HUES48 (cell line): ENCODE measurements at regions not wholly inside any gene's neighbourhood (a gene's known extent, or its start where the extent isn't known, plus 50 kb on each side); places are given as distances from the start of the nearest gene placed in this dataset.

Experiments used
- H3K27ac ChIP-seq: one replicate; pipeline ENCODE4 v1.7.0; 2013; ENCODE audit warnings: low read depth, low read length, inconsistent platforms
- H3K27me3 ChIP-seq: 2 replicates; pipeline ENCODE4 v1.6.1; 2013; ENCODE audit warnings: mild to moderate bottlenecking, low read length; ENCODE audit not compliant: control insufficient read depth, insufficient read depth
- H3K36me3 ChIP-seq: 2 replicates; pipeline ENCODE4 v1.6.1; 2013; ENCODE audit warnings: low read length; ENCODE audit not compliant: control insufficient read depth, insufficient read depth
- H3K4me1 ChIP-seq: 2 replicates; pipeline ENCODE4 v1.6.1; 2013; ENCODE audit warnings: mild to moderate bottlenecking, low read length; ENCODE audit not compliant: control insufficient read depth, insufficient read depth
- H3K4me3 ChIP-seq: 2 replicates; pipeline ENCODE4 v1.5.1; 2013; ENCODE audit warnings: mild to moderate bottlenecking, low read depth, low read length
- H3K9ac ChIP-seq: 2 replicates; pipeline ENCODE4 v1.6.1; 2013; ENCODE audit warnings: mild to moderate bottlenecking, low read depth, low read length, moderate library complexity
- H3K9me3 ChIP-seq: 2 replicates; pipeline ENCODE4 v1.6.1; 2013; ENCODE audit warnings: low read length; ENCODE audit not compliant: control insufficient read depth, insufficient read depth

DNA sequence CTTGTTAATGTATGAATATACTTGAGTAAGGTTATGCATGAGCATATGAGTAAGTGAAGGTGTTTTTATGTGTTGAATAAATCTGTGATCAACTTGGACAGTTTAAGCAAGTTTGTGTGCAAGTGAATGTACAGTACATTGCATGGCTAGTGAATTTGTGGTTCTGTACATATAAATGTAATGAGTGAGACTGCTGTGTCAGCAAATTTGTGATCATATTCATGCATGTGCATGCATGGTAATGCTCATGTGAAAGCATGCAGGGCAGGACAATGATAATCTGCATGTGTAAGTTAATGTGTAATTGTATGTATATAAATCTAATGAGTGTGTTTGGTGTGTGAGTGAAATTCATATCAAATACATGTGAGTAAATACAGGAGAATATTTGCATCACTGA, 188.5 kb downstream of the PWWP3B start:
- Histone ChIP-seq H3K27me3 (no peaks in the 10 kb centered on the region), H3K4me3 (no peak overlapping the region), H3K27ac (no peak overlapping the region), H3K36me3 (no peaks in the 10 kb centered on the region), H3K9me3 (peaks cover 4% of the 10 kb centered on the region; the same call in 1 of the 2 replicates), H3K4me1 (no peaks in the 10 kb centered on the region), H3K9ac (no peak overlapping the region)

DNA sequence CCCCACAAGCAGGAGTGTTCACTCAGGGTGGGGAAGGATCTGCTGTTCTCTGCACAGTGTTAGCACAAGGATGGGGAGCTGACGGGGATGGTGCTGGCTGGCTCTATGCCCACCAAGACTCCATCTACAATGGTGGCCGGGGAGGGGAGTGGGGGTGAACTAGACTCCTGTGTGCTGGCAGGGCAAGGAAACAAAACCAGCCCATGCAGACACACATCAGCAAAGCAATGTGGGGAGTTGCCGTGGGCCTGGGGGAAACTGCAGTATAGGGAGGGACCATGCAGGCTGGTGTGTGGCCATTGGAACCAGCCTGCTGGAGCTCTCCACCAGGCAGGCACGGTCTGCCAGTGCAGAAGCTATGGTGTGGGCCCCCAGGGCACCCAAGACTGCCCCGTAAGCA, 195.1 kb downstream of the PWWP3B start:
- H3K36me3 ChIP-seq: no peaks in the 10 kb centered on the region
- H3K4me3 ChIP-seq: no peak overlapping the region
- H3K27ac ChIP-seq: no peak overlapping the region
- no peaks in the 10 kb centered on the region for H3K27me3 ChIP-seq
- no peaks in the 10 kb centered on the region for H3K4me1 ChIP-seq
- H3K9me3 ChIP-seq: peaks cover 40% of the 10 kb centered on the region
- no peak overlapping the region for H3K9ac ChIP-seq

DNA sequence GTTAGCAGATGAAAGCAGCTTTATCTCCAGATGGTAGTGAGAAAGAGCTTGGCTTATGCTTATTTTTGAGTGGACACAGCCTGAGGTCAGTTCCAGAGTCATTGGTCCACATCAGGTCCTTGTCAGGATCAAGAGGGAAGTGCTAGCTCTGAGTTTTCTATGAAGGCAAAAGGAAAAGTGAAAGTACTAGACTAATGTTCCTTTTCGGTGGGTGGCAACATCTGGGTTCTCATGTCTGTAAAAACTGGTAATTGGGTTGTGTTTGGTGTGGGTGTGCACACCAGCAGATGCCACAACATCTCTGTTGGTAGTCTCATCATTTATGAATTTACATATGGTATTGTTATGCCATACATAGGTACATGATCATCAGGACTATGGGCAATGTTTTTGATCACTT, 210.5 kb downstream of the PWWP3B start:
- H3K4me3 ChIP-seq: no peak overlapping the region
- H3K9me3 ChIP-seq: no peaks in the 10 kb centered on the region; the same call in 1 of the 2 replicates
- no peaks in the 10 kb centered on the region for H3K4me1 ChIP-seq
- H3K27me3 ChIP-seq: peaks cover 3% of the 10 kb centered on the region
- no peak overlapping the region for H3K27ac ChIP-seq
- H3K9ac ChIP-seq: no peak overlapping the region
- H3K36me3 ChIP-seq: no peaks in the 10 kb centered on the region

DNA sequence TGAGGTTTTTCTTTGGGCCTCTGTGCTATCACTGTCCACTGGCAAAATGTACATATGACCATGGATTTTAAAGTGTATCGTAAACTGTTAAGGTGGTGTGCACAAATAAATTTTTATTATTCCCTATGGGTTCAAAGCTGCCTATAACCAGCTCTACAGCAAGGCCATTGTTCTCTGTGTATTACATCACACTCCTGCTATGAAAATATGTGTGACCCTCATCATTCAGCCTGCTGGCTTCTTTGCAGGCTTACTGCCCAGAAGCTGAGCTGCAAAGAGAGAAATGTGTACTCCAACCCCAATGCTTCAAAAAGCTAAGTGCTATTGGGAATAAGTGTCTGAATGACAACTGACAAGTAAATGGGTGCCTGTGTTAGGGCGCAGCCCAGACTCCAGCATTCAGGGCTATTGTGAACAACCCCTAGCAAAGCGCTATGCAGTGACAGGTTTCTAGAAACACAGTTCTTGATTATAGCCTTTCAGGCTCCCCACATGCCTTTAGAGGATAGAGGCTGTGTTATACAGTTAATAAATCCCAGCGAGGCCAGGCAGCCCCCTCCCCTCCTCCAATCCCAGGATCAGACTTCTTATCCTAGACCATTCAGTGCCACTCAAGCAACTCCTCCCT, 220.4 kb upstream of the RADX start:
- Histone ChIP-seq H3K9ac (no peak overlapping the region), H3K36me3 (no peaks in the 10 kb centered on the region), H3K27me3 (no peaks in the 10 kb centered on the region; the same call in 1 of the 2 replicates), H3K4me1 (no peaks in the 10 kb centered on the region), H3K9me3 (peaks cover 6% of the 10 kb centered on the region; the same call in 1 of the 2 replicates), H3K27ac (no peak overlapping the region), H3K4me3 (no peak overlapping the region)

DNA sequence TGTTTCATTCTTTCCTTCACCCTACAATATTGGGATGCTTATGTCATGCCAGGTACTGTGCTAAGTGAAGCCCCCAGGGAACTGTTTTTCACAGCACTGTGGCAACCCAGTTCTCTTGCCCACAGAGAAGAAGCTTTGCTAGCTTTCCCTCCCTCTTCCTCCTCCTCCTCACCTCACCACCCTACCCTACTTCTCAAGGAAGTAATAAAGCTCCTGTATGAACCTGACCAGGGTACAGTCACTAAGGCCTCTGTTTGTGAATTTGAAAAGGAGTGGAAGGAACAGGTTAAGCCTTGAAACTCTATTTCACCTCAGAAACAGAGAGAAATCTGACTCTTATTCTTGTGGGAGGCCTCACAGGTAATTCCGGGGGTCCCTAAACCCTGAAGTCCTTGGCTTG, 219.4 kb upstream of the RADX start:
- Histone ChIP-seq H3K9me3 (no peaks in the 10 kb centered on the region), H3K4me1 (no peaks in the 10 kb centered on the region), H3K27ac (no peak overlapping the region), H3K36me3 (no peaks in the 10 kb centered on the region), H3K9ac (no peak overlapping the region), H3K4me3 (no peak overlapping the region), H3K27me3 (no peaks in the 10 kb centered on the region; the same call in 1 of the 2 replicates)

DNA sequence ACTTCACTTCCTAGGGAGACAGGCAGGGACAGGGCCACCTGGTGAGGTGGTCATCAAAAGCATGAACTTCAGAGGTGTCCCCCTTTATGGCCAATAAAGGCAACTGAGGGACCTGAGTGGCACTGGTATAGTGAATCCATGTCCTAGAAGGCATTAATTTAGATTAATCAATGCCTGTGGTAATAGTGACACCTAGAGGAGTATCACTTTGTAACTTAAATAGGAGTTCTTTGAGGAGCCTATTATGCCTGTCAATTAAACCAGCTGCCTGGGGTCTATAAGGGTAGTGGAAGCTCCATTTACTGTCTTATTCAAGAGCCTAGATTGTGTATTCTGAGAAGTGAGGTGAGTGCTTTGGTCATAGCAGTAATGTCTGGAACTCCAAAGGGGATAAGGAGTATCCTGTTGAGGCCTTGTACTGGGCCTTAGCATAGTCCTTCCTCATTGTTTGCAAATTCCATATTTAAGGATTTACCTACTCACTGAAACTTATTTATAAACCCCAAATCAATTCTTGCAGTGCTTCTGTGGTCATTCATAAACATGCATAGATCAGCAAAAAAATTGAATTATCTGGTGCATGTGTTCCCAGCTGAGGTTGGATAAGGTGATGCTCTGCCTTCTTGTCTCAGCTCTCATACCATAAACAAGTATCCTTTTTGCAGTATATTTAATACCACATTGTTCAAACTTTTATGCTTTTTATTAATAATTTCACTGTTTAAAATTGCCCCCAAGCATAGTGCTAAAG, 213.8 kb upstream of the RADX start:
- Histone ChIP-seq H3K4me1 (no peaks in the 10 kb centered on the region), H3K27ac (no peak overlapping the region), H3K9me3 (no peaks in the 10 kb centered on the region), H3K9ac (no peak overlapping the region), H3K36me3 (no peaks in the 10 kb centered on the region), H3K27me3 (peaks cover 4% of the 10 kb centered on the region; the same call in 1 of the 2 replicates), H3K4me3 (no peak overlapping the region)

DNA sequence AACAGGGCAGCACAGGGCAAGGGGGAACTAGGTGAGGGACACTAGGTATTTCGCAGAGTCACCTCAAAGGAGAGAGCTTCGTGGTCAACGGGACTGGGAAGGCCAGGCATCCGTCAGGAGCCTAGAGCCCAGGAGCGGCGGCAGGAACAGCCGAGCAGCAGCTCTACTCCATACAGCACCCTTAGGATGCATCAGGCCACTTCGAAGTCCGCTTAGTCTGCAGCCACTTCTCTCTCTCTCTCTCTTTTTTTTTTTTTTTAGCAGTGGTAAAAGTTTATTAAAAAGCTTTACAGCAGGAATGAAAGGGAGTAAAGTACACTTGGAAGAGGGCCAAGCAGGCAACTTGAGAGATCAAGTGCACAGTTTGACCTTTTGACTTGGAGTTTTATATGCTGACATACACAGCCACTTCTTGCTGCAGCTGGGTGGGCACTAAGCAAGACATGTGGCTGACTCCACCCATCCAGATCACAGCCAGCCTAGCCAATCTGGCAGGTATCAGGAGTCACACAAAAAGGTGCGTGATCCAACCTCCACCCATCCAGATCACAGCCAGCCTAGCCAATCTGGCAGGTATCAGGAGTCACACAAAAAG, 209.7 kb upstream of the RADX start:
- no peaks in the 10 kb centered on the region for H3K4me1 ChIP-seq
- H3K27ac ChIP-seq: no peak overlapping the region
- H3K4me3 ChIP-seq: no peak overlapping the region
- no peak overlapping the region for H3K9ac ChIP-seq
- H3K27me3 ChIP-seq: 0 out of 2 replicates have a peak, but pooled peaks cover 4% of the 10 kb centered on the region
- H3K9me3 ChIP-seq: no peaks in the 10 kb centered on the region; the same call in 1 of the 2 replicates
- H3K36me3 ChIP-seq: no peaks in the 10 kb centered on the region

DNA sequence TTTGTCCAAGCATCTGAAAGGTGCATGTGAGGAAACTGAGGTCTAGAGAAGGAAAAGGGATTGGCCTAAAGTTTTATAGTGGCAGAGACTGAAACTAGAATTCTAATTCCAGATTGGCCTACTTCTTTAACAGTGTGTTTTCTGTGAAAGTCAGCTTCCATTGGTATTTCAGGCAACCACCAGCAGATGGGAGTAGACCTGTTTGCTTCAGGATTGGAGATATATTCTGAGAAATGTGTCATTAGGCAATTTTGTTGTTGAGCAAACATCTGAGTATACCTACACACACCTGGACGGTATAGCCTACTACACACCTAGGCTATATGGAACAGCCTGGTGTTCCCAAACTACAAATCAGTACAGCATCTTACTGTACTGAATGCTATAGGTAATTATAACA, 207.3 kb upstream of the RADX start:
- H3K4me1 ChIP-seq: no peaks in the 10 kb centered on the region
- 0 out of 2 replicates have a peak, but pooled peaks cover 4% of the 10 kb centered on the region for H3K27me3 ChIP-seq
- H3K27ac ChIP-seq: no peak overlapping the region
- H3K9me3 ChIP-seq: no peaks in the 10 kb centered on the region; the same call in 1 of the 2 replicates
- no peak overlapping the region for H3K4me3 ChIP-seq
- no peaks in the 10 kb centered on the region for H3K36me3 ChIP-seq
- no peak overlapping the region for H3K9ac ChIP-seq

DNA sequence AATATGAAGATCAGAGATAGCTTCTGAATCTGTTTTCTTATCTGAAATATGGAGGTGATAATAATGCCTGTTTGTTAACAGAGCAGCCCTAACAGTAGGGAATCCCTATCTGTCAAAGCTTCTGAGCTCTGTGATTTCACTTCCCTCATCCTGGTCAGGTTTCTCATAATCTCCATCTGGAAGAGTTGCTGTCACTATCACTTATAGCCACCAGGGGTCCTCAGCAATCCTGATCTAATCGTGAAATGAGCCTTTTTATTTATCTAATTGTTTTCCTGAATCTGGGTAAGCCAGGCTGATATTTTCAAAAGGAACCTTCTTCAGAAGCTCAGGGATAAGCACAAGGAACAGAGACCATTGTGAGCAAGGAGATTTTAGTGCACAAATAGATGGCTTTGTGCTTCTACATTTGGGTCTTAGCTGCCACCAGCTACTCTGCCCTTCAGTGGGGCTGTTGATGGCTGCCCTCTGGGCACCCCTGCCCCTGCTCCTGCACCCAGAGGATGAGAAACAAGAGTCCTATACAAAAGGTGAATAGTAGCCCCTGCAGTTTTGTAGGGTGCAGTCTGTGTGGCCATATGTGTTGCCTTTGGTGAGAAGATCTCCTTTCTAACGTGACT, 196.4 kb upstream of the RADX start:
- peaks cover 11% of the 10 kb centered on the region; the same call in 1 of the 2 replicates for H3K27me3 ChIP-seq

DNA sequence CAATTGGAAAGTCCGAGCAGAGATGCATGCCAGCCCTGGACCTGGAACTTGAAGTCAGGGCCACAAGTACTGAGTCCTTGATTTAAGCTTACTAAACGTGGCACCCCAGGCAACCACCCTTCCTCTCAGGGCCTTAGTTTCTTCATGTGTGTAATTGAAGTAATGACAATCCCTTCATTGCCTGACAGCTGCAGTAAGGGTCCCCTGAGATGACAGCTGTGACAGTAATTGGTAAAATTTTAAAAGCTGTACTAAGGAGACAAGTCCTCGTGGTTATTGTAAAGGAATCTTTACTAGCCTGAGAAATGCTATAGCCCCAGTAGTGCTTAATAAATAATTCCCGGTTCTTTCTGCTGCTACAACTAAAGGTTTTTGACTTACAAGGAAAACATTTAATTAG, 175.1 kb upstream of the RADX start:
- Histone ChIP-seq H3K36me3 (no peaks in the 10 kb centered on the region), H3K27me3 (no peaks in the 10 kb centered on the region), H3K9me3 (no peaks in the 10 kb centered on the region)

More for the DNA sequence above, 196.4 kb upstream of the RADX start:
- Histone ChIP-seq H3K36me3 (no peaks in the 10 kb centered on the region), H3K4me1 (no peaks in the 10 kb centered on the region), H3K4me3 (no peak overlapping the region), H3K27ac (no peak overlapping the region), H3K9me3 (no peaks in the 10 kb centered on the region), H3K9ac (no peak overlapping the region)

More for the DNA sequence above, 175.1 kb upstream of the RADX start:
- H3K4me1 ChIP-seq: no peaks in the 10 kb centered on the region
- H3K27ac ChIP-seq: no peak overlapping the region
- H3K4me3 ChIP-seq: no peak overlapping the region
- H3K9ac ChIP-seq: no peak overlapping the region
